DMS 273 (cell line): ENCODE measurements at regions not wholly inside any gene's neighbourhood (a gene's known extent, or its start where the extent isn't known, plus 50 kb on each side); places are given as distances from the start of the nearest gene placed in this dataset.
"Not testable (repeated sequence)": the region's sequence is repeated elsewhere in the genome, so short reads cannot be mapped to it uniquely, and the experiment has no call there.

Experiments used
- DNase-seq: peaks from one replicate; lab custom pipeline; 2025; ENCODE audit not compliant: unreplicated experiment; lab: John Stamatoyannopoulos, UW

DNA sequence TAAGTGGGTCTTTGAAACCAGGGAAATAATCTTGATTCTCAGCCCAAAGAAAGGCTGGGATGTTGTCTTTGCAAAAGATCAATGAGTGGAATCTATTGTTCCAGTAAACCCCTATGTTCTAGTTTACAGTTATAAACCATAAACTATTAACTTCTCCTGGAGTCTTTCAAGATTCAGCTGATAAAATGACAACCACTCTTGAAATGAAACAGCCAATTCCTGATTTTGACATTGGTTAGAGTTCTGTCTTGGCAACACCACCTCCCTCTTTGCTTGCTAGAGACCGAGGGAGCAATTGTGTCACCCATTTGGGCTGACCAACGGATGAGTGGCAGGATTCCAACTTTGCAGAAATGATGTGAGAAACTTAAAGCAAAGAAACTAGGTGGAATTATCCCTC, 746.9 kb downstream of the SLC4A3 start:
- no peak for DNase-seq

GRCh38 chr2:220377482-220378155, 750.2 kb downstream of the SLC4A3 start:
- DNase-seq = no peak

DNA sequence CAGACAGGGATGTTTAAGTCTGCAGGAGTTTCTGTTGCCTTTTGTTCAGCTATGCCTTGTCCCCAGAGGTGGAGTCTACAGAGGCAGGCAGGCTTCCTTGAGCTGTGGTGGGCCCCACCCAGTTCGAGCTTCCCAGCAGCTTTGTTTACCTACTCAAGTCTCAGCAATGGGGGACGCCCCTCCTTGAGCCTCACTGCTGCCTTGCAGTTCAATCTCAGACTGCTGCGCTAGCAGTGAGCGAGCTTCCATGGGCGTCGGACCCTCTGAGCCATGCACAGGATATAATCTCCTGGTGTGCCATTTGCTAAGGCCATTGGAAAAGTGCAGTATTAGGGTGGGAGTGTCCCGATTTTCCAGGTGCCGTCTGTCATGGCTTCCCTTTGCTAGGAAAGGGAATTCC, 760.3 kb downstream of the SLC4A3 start:
- not testable (repeated sequence) for DNase-seq

DNA sequence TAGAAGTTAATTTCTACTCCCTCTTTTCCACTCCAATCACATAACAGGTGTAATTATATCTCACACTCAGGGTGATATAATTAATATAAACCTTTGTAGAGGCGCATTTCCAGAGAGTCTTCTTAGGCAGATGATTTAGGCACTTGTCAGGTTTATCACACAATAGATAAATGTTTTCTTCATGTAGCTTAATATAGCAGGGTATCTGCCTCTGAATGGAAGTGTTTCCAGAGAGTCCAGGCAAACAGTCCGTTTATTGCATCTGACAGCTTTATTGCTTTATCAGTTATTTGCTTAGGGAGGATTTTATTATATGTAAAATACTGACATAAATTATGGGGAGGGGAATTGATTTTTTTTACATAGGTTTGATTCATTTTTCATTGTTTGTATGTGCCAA, 766.3 kb downstream of the SLC4A3 start:
- no peak for DNase-seq

- DNase-seq = peak; percentile 81
Observed at GRCh38 chr2:220394433-220394832, 767.0 kb downstream of the SLC4A3 start.

DNA sequence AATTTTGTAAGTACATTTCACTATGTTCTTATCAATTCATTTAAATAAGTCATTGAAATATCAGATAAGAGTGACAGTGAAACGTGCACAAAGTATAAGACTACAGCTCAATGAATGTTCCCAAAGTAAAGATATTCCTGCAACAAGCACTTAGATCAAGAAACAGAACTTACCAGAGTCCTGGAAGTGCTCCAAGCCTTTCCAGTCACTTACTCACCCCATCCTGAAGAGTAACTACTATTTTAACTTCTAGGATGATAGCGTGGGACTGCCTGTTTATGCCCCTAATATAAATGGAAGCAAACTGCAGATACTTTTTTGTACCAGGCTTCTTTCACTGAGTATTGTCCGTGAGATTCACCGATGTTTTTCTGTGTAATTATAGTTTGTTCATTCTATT, 768.9 kb downstream of the SLC4A3 start:
- DNase-seq = peak; percentile 22

DNA sequence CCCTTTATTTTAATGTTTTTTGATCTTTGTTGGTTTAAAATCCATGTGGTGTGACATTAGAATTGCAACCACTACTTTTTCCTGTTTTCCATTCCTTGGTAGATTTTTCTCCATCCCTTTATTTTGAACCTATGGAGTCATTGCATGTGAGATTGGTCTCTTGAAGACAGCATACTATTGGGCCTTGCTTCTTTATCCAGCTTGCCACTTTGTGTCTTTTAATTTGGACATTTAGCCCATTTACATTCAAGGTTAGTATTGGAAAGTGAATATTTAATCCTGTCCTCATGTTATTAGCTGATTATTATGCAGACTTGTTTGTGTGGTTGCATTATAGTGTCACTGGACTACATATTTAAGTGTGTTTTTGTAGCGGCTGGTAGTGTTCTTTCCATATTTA, 782.9 kb downstream of the SLC4A3 start:
- no peak for DNase-seq

DNA sequence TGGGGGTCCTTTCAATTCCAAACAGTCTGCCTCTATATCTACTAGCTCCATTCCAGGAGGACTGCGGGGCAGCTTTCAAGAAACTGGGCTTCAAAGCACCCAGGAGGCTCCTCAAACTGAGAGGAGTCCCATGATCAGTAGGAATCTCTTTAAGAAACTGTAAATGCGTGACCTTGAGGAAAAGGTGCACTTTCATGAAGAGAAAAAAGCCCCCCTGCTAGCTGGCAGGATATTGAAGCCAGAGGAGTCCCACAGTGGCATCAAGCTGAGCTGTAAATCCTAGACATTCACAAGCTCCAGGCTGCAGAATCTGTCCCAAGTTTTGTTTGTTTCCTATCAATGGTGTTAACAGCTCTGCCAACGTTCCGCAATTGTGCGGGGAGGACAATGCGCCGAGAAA, 790.1 kb downstream of the SLC4A3 start:
- DNase-seq = no peak

DNA sequence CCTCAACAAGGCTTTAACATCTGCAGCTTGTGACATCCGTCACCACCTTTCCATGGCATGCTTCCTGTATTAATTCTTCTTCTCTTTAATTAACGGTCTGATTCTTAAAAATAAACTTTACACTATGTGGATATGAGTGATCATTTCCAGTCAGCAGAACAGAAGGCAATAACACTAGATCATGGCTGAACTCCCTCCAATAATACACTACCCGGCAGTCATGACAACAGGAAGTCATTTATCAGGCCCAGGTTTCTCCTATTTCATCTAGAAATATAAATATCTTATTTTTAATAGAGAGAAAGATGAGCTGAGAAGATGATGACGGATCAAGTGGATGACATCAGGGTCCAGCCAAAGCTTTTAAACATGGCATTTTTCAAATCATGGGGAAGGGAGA, 792.2 kb downstream of the SLC4A3 start:
- no peak for DNase-seq

GRCh38 chr2:220420820-220421219, 793.4 kb downstream of the SLC4A3 start:
- DNase-seq = no peak

DNA sequence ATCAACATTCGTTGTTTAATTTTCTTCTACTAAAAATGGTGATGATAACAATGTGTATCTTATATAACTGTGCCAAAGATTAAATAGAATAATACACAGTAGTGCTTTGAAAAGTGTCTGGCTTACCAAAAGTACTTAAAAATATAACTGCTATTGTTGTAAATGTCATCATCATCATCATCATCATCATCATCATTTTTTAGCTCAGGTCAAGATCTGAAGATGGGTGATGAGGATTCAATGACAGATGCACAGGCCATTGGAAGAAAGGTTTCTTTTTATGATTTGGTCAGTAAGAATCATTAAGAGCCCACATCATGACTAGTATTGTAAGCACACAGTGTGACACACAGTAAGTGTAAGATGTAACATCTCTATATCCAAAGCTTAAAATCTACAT, 795.2 kb downstream of the SLC4A3 start:
- no peak for DNase-seq

DNA sequence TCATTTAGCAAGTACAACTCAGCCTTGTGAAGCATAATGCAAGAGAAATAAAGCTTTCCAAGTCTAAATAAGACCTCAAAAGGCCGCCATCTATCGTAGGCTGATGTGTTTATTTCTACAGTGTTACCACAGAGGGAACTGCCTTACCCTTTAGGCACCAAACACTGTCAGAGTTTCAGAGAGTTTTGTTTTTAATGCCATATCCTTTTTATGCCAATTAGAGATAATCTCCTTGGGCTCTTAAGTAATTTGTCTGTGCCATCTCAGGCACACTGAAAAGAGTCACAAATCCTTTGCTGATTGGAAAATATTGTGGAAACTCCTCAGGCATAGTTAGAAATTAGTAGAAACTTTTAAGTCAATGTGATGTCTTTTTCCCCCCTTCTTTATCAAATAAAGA, 797.1 kb downstream of the SLC4A3 start:
- DNase-seq = no peak

GRCh38 chr2:220432645-220433044, 805.2 kb downstream of the SLC4A3 start:
- no peak for DNase-seq

DNA sequence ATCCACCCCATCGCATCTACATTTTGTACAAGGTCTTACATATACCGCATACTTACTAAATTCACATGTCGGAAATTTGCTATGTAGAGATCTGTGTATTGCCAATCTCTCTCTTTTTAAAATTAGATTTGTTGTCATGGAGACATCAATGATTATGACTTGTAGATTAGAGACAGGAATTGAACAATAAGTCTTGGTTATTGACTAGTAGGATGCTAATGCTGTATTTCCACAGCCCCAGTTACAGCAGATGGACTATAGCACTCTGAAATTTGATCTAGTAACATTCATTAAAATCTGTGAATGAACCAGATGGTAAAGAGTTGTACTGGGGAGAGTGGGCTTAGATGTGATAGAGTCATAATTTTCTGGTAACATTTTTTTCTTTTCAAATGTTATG, 805.7 kb downstream of the SLC4A3 start:
- DNase-seq = peak; percentile 82

DNA sequence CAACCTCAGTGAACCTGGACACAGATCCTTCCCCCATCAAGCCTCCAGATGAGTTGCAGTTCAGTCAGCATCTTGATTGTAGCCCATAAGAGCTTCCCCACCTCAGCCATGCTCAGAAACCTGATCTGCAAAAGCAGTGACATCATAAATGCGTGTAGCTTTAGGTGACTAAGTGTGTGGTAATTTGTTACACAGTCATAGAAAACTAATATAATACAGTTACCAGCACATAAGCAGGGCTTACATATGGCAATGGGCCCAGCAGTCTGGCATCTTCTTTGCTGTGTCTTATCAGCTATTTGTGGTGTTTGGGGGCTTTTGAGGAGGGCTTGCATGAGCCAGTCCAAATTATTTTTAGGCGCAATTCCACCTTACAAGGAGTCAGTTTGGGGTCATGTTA, 807.0 kb downstream of the SLC4A3 start:
- DNase-seq = peak; percentile 59

GRCh38 chr2:220437938-220438337, 810.5 kb downstream of the SLC4A3 start:
- DNase-seq = peak; percentile 42

- no peak for DNase-seq
Observed at GRCh38 chr2:220440731-220441130, 813.3 kb downstream of the SLC4A3 start.

DNA sequence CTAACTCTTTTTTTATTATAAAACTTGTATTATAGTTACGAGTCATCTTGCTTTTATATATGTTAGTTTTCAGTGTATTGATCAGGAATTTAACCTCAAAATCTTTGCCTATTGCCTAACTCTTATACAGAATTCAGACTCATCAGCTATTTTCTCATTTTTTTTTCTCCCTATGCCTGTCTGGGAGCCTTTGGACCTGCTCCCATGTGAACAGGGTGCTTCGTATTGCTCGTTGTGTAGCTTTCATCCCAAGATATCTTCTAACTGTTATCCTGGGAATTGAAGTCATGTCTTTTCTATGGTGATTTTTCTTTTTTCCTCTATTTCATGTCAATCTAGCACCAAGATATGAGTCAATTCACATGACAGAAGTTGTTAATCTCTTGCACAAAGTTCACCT, 814.0 kb downstream of the SLC4A3 start:
- DNase-seq = no peak

- no peak for DNase-seq
Observed at GRCh38 chr2:220442012-220442411, 814.6 kb downstream of the SLC4A3 start.

GRCh38 chr2:220445429-220446105, 818.1 kb downstream of the SLC4A3 start:
- no peak for DNase-seq

- no peak for DNase-seq
Observed at GRCh38 chr2:220446106-220446712, 818.8 kb downstream of the SLC4A3 start.

DNA sequence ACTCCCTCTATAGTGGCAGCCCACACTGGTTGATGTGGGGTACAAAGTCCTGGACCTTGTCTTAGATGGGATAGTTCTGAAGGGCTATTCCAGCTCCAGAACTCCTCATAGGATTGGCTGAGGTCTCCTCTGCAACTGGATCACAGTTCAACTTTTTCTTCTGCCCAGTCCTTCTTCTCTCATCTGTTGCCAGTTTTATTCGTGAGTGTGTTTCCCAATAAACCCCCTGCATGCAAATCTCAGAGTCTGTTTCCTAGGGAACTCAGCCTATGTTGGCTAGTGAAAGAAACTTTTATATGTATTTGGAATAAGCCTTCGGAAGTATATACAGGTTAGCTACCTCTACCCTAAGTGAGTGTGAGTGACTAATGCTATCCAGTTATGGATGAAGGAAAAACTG, 823.4 kb downstream of the SLC4A3 start:
- no peak for DNase-seq
